GM03348 (cell line): ENCODE measurements at regions not wholly inside any gene's neighbourhood (a gene's known extent, or its start where the extent isn't known, plus 50 kb on each side); places are given as distances from the start of the nearest gene placed in this dataset.
"Not testable (repeated sequence)": the region's sequence is repeated elsewhere in the genome, so short reads cannot be mapped to it uniquely, and the experiment has no call there.

Source experiments
- DNase-seq: peaks from one replicate; pipeline ENCODE4 v3.0.0; 2012; ENCODE audit warnings: low spot score

GRCh38 chrX:95974890-95975289 lies 709.8 kb upstream of the DIAPH2 start:
- no peak for DNase-seq

GRCh38 chrX:95995583-95995982 lies 689.1 kb upstream of the DIAPH2 start:
- DNase-seq = no peak

- no peak for DNase-seq
Observed at GRCh38 chrX:95996294-95996693, 688.3 kb upstream of the DIAPH2 start.

- no peak for DNase-seq
Observed at GRCh38 chrX:96002431-96002830, 682.2 kb upstream of the DIAPH2 start.

DNA sequence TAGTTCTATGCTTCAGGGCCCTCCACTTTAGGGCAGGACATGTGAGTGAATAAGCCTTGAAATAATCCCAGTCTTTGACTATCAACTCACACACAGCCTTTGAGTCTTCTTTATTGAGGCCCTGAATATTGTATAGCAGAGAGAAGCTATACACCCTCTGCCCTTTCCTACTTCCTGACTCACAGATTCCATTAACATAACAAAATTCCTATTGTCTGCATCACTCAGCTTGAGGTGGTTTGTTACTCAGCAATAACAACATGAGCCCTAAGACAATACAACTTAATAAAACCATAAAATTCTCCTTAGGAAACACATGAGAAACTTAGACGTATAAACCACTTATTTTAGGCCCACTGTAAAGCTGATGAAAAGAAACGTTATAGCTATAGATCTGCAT lies 680.3 kb upstream of the DIAPH2 start:
- no peak for DNase-seq

DNA sequence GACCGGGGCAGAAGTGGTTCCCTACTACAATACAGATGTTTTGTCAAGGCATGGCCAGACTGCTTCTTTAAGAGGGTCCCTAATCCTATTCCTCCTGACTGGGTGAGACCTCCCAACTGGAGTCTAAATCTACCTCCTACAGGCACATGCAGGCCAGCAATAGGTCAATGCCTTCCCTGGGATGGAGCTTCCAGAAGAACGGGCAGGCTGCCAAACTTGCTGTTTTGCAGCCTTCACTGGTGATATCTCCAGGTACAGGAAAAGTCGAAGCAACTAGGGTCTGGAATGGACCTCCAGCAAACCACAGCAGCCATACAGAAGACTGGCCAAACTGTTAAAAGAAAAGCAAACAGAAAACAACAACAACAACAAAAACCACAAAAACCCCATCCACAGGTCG lies 678.4 kb upstream of the DIAPH2 start:
- DNase-seq = no peak

DNA sequence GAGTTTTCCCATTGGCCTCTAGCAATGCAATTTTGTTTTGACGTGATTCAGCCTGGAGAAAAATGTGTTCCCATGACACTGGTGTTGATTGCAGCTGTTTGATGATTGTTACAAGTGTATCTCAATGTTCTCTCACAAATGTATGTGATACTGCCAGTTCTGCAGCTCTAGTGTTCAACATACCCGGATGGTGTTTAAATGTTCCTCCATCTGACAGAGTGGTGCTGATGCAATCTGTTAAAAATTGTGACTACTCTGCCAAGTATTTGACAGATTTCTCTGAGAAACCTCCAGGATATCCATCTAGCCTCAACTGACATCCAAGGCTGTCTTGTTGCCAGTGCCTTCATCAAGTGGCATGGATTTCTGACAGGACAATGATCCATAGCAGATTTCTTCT lies 657.2 kb upstream of the DIAPH2 start:
- no peak for DNase-seq

GRCh38 chrX:96052078-96052477 lies 632.6 kb upstream of the DIAPH2 start:
- no peak for DNase-seq

DNA sequence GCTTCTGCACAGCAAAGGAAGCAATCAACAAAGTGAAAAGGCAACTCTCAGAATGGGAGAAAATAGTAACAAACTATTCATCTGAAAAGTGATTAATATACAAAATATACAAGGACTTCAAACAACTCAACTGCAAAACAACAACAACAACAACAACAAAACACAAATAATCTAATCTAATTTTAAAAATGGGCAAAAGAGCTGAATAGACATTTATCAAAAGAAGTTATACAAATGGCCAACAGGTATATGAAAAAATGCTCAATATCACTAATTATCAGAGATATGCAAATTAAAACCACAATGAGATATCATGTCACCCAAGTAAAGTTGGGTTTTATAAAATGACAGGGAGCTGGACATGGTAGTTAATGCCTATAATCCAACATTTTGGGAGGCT lies 602.8 kb upstream of the DIAPH2 start:
- DNase-seq = no peak

GRCh38 chrX:96094616-96095015 lies 590.0 kb upstream of the DIAPH2 start:
- DNase-seq = no peak

DNA sequence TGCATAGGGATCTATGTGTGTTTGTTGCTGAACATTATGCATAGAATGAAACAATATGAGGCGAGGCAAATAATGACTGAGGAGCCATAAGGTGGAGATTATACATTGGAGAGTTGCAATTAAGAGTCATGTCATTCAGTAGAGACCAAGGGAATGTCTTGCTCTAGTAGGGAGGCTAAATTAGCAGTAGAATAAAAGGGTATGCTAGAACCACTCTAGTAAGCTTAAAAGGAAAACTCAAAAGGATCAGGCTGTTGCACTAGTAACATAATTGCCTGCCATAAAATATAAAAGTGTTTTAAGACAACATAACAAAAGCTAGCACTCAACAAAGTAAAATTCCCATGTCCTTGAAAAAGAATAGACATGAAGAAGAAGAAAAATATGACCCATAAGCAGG lies 586.2 kb upstream of the DIAPH2 start:
- no peak for DNase-seq

- no peak for DNase-seq
Observed at GRCh38 chrX:96102997-96103396, 581.6 kb upstream of the DIAPH2 start.

DNA sequence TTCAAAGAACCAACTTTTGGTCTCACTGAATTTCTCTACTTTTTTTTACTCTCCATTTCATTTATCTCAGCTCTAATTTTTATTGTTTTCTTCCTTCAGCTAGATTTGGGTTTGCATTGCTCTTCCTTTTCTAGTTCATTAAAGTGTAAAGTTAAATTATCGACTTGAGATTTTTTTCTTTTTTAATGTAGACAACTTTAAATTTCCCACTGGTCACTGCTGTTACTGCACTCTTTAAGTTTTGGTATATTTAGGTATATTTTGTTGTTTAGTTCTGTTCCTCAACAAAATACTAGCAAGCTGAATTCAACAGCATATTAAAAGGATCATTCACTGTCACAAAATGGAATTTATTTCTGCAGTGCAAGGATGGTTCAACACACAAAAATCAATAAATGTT lies 572.0 kb upstream of the DIAPH2 start:
- DNase-seq = no peak

DNA sequence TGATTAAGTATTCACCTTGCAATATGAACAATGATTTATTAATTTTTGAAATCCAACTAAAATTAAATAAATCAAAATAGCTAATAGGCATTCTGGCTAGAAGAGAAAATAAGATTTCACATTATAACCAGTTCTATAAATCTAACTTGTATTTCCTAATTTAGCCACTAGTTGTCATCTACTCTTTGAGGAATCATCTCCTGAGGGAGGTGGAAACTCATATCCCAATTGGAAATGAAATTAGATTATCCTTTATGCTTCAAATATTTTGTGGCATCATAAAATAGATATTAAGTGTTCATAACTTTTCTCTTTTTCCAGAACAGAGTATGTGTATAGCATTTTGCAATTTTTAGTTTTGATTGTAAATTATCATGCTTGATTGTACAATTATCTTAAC lies 558.5 kb upstream of the DIAPH2 start:
- no peak for DNase-seq

- DNase-seq = not testable (repeated sequence)
Observed at GRCh38 chrX:96128058-96128457, 556.6 kb upstream of the DIAPH2 start.

DNA sequence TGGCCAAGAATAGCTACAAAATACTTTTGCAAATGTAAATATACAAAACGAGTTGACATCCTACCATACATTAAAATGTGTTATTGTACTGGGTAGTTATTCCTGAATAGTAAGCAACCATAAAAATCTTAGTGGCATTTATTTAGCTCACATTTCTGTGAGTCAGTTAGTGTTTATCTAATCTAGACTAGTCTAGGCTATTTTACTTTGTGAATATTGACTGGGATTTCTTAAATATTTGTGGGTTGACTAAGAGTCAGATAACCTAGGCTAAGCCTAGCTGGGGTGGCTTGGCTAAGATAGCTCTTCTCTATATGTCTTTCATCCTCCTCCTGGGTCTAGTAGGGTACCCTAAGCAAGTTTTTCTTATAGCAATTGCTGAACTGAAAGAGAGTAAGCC lies 543.8 kb upstream of the DIAPH2 start:
- no peak for DNase-seq

- no peak for DNase-seq
Observed at GRCh38 chrX:96147681-96148080, 537.0 kb upstream of the DIAPH2 start.

- DNase-seq = no peak
Observed at GRCh38 chrX:96170626-96171025, 514.0 kb upstream of the DIAPH2 start.

DNA sequence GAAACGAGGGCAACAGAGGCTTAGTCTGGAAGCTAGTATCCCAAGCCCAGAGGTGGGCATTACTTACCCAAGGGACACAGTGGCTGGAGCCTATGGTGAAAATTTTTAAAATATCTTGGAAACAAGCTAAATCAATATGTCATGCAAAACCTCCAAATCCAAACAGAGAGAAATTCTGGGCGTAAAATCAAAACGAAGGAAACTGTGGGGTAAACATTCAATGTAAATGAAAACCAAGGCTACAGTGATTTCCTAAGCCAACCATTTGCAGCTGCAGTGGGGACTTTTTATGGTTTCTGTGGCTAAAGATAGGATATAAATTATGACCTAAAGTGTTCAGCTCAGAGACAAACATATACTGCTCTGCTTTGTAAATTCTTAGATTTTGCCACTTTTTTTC lies 507.7 kb upstream of the DIAPH2 start:
- no peak for DNase-seq

DNA sequence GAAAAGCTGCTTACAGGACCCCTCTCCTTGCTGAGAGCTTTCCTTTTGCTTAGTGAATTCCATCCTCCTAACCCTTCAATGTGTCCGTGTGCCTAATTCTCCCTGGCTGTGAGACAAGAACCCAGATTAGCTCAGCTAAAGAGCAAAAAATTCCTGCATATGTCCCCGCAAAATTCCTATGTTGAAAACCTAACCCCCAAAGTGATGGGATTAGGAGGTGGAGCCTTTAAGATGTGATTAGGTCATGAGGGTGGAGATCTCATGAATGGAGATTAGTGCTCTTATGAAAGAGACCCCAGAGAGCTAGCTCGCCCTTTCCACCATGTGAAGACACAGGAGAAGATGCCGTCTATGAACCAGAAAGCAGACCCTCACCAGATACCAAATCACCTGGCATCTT lies 503.0 kb upstream of the DIAPH2 start:
- DNase-seq = no peak

GRCh38 chrX:96182366-96182765 lies 502.3 kb upstream of the DIAPH2 start:
- no peak for DNase-seq

DNA sequence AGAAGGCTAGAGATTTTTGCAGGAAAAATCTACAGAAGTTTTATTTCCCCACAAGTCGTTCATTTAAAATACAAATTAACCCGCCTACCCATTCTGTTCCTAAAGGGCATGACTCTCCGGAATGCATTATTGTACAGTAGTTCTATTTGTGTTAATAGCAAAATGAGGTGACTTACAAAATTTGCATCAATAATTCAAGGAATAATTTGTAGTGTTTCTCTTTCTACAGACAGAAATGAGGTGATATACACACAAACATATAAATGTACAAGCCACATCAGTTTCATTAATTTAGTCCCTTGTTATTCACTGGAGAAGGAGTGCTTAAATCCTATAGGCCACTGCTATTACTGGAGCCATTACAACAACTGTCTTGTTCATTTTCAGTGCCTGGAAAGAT lies 501.3 kb upstream of the DIAPH2 start:
- no peak for DNase-seq

DNA sequence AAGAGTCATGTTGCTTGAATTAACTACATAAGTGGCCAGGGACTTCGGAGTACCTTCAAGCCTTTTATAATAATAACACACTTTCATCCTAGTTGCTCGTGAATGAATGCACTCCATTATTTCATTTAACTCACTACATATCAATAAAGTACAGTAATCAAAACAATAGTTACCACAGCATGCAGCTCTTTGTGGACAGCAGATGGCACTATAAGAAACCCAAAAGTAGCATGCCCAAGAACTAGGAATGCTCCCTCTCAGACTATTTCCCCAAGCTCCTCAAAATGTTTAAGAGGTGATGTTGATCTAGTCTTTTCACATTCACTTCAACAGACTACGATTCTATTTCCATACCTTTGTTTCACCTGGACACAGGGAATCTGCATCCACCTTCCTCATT lies 500.8 kb upstream of the DIAPH2 start:
- DNase-seq = peak; percentile 3

- DNase-seq = no peak
Observed at GRCh38 chrX:96204928-96205327, 479.7 kb upstream of the DIAPH2 start.

- DNase-seq = no peak
Observed at GRCh38 chrX:96211953-96212352, 472.7 kb upstream of the DIAPH2 start.
